HG02938 (cell line): ENCODE measurements at regions not wholly inside any gene's neighbourhood (a gene's known extent, or its start where the extent isn't known, plus 50 kb on each side); places are given as distances from the start of the nearest gene placed in this dataset.

Experiments
- ATAC-seq: cut with Tn5 transposase; IDR thresholded peaks from one replicate; pipeline ENCODE4 v1.9.1; 2021; ENCODE audit warnings: mild to moderate bottlenecking, moderate library complexity; ENCODE audit not compliant: unreplicated experiment

DNA sequence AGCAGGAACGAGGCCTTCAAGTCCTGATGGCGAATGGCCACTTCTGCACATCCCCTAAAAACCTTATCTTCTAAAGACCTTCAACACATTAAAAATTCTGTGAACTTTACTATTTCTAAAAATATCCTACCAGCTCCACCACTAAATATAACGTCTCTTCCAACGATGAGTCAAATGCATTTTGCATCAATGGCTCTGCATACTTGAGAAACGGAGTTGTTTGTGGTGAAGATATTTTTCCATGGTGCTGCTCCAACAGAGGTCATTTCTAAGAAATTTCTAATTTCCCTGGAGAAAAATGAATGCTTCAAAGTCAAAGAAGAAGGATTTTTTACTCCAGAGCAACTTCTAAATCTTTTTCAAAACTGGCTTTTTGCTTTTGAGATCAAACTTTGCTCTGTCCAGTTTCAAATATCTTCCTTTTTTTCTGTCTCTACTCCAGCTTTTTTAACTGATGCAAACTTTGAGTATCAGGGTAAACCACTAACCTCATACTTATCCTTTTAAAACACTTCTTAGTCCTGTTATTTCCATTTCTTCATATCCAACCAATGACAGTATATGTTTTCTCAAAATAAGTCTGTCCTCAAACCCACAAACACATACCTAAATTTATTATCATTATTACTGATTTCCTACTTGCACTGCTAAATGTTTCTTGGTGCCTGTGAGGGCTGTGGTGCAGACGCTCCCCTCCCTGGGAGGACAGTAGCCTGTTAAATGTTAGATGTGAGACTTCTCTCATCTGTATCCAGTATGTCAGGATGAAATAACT, 258.1 kb downstream of the KLF6 start:
- no peak for ATAC-seq

DNA sequence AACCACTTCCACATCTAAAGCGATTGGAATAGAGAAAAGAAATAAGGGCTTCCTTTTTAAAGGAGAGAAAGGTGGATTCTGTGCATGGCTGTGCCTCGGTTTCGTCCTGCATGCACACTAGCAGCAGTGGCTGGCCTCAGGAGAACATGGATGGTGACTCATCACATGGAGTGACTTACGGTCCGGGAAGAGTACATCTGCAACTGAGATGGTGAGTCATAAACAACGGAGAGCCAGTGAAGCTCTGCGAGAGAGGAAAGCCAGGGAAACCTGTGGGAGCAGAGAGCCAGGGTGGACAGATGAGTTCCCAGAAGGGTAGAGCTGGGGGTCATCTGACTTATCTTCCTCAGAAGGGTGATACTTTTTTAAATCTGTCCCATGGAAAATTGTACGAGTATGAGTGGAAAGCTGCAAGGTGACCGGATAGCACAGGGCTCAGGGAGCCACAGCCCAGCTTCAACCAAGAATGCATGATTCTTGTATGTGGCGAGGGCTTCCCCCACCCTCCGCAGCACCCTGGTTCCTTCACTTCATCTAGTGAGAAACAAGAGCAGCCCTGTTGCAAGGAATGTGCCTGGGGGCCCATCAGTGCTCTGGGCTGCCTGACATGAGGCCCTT, 259.1 kb downstream of the KLF6 start:
- no peak for ATAC-seq

DNA sequence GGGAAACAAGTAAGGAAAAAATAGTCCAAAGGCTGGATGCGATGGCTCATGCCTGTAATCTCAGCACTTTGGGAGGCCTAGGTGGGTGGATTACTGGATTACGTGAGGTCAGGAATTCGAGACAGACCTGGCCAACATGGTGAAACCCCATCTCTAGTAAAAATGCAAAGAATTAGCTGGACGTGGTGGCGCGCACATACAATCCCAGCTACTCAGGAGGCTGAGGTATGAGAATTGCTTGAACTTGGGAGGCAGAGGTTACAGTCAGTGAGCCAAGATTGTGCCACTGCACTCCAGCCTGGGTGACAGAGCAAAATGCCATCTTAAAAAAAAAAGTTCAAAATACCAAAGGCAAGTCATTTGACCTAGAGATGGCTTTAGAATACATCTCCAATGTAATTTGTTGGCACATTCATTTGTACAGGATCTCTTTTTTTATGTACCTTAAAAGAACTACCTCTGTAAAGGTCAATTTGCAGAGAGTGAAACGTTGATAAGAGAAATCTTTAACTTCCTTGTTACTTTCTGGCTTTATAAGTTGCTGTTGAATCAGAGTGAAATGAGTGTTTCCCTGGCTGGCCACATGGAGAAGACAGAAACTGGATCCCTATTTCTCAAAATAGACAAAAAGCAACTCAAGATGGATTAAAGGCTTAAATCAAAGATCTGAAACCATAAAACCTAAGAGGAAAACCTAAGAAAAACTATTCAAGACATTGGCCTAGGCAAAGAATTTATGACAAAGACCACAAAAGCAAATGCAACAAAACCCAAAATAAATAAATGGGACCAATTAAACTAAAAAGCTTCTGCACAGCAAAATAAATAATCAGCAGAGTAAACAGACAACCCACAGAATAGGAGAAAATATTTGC, 260.7 kb downstream of the KLF6 start:
- no peak for ATAC-seq

DNA sequence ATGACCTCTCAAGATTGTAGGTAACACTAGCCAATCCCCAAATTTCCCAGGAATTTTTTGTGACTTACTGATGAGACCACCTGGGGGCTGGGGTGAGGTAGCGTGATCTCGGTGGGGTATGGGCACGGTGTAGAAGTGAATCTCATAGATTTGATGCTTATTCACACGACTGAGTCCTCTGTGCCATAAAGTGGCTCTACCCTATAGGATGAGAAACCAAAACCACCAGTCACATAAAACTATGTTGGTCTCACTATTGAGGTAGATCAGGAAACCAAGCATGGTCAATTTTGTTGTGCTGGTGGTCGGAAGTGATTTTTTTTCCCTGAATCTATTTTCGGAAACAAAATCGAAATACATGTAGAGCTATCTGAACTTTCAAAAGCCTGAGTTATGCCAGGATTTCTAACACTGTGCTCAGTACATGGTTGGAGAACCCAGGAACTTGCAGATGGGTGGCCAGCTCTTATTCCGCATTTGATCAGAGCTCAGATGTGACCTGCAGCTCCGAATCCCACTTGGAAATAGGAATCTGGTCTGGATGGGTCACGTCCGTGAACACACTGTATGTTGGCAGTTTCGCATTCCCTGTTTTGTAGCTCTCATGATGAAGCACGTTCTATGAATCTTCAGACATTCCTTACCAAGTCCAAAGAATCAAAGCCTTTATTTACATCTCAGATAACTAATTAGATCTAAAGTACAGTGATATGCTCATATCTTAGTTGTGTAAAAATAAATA, 261.5 kb downstream of the KLF6 start:
- ATAC-seq: no peak

DNA sequence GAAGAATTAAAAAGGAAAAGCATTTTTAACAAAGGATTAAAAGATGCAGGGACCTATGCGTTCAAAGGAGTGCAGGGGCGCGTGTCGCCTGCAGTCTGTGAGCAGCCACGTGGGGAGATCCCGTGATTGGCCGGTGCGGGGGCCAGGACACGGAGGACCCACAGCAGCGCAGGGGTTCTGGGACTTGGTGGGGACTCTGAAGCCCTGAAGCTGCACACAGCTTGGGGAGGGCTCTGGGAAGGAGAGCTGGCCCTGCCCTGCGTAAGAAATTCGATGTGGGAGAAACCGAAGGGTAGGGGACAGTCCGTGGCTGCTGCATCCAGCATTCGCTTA, 268.1 kb downstream of the KLF6 start:
- no peak for ATAC-seq

DNA sequence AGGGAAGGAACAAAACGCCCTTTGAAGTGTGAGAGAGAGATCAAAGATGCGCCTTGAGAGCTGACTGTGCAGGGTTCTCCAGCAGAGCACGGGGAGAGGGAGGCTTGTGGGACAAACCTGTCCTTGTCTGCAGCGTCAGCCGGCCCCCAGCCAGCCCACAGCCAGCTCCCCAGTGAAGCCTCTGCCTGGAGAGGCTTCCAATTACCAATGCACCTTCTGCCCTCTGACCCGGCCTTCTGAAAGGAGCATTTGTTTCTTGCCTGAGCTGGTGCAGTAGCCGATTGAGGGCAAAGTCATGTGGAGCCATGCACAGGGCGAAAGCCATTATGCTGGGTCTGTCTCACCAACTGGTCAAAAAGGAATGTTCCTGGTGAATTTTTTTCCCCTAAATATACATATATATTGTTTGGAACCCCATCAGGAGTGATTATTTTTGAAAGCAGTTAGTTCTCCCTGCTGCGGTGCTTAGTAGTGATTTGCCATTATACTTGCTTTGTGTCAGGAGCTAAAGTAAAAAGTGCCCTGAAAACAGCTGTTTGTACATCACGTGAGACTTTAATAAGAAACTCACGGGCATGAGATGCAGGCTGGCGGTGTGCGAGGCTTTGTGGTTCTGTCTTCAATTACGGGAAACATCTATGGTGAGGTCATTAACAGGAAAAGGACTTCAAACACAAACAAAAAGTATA, 268.6 kb downstream of the KLF6 start:
- no peak for ATAC-seq

DNA sequence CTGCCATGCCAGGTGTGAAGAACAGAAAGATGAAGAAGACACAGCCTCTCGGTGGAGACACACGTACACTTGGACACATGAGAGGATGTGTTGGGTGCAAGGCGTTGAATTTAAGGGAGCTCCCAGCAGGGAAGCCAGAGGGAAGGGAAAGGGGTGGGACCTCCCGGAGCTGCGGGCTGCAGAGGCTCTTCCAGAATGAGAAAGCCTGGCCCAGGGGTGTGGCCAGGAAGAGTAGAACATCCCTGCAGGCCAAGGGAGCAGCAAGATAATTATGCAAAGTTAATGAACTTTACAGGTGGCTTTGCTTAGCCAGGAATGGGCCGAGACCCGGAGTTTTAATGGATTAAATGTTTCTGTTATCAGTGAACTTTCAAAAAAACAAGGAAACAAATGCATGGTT, 270.3 kb downstream of the KLF6 start:
- no peak for ATAC-seq

DNA sequence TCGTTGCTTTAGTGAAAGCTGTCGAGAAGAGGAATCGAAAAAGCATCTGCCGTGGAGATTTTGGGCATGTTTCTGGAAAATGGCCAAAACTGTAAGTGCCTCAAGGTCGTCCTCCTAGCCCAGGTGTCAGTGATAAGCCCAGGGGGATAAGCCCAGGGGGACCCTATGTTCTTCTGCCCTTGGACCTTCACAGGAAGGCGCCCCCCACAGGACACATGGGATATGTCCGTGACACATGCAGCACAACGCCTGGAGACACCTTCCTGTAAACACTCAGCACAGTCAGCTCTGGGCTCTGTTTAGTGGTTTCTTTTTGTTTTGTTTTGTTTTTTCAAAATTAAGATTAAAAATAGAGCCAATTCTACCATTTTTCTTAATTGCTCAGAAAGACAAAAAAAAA, 272.7 kb downstream of the KLF6 start:
- ATAC-seq: no peak

DNA sequence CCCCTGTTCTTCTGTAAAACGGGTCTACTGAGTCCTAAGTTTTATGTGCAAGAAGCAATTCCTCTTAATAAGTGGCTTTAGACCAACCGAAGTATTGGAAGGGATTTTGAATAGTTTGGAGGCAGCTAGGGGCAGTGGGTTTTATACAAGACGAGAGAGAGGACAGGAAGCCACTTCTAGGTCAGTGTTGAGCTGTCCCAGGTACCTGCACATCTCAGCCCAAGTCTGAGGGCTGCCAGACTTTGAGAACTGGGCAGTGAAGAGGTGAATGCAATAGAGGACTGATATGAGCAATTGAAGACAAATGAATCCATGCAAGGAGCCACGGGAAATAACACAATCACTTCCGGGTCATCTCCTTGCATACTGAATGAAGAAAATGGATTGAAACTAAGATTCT, 273.5 kb downstream of the KLF6 start:
- no peak for ATAC-seq

DNA sequence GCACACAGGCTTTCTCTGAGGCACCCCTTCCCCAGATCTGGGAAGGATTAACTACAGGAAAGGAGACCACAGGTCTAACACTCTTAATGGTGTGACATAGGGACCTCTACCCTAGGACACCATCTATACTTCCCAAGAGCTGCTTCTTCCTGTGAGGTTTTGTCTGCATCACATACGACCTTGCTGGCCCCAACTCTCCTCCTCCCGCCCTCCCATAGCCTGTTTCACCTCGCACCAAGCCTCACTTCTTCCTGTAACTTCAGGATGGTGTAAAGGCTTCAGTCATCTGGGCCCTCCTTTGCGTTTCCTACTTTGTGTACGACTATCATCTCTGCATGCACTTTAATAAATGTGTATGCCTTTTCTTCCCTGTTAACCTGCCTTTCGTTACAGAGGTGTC, 274.3 kb downstream of the KLF6 start:
- no peak for ATAC-seq

DNA sequence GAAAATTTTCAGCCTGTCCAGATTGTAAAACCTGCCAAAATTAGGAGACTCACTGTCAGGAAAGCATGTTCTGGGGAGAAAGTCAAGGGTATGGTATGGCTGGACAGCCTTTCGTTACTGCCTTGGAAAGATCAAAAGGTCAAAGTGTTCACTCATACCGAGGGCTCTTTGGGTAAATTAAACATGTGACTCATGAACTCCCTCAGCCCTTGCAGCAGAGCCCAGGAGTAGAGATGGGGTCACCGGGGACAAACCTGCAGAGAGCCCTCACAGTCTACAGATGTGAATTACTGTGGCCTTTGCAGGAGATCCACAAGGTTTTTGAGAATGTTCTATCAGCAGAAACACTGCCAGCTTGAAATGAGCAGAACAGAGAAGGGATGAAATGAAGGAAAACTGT, 275.7 kb downstream of the KLF6 start:
- no peak for ATAC-seq

DNA sequence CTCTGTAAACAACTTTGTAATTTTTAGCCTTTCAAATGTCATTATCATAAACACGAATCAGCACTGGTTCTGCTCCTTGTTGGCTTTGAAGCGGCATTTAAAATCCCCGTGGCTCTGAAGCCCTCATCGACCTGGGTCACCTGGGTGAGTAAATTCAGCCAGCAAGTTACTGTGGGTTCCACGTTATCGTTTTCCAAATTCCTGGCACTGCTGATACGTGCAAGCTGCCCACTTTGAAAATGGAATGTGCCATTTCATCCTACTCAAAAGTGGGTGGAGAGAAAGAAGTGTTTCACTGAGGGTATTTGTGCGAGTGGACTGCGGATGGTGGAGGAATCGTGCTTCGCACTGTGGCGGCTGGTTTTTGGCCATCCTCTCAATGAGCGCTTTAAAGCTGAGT, 281.7 kb downstream of the KLF6 start:
- no peak for ATAC-seq

DNA sequence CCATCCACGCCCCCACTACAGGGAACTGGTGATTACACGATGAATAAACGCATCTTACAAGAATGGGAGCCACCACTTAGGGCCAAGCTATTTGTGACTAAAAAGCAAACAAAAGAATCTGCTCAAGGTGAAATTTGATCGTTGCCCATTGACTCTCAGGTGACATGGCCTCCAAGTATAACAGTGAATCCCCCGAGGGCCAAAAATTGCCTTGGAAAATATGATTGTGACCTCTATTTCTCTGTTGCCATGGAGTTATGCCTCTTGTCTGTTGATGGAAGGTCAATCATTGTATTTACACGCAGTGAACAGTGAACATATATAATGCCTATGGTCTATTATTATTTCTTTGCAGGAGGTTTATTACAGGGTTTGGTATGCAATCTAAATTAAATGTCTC, 282.3 kb downstream of the KLF6 start:
- no peak for ATAC-seq

DNA sequence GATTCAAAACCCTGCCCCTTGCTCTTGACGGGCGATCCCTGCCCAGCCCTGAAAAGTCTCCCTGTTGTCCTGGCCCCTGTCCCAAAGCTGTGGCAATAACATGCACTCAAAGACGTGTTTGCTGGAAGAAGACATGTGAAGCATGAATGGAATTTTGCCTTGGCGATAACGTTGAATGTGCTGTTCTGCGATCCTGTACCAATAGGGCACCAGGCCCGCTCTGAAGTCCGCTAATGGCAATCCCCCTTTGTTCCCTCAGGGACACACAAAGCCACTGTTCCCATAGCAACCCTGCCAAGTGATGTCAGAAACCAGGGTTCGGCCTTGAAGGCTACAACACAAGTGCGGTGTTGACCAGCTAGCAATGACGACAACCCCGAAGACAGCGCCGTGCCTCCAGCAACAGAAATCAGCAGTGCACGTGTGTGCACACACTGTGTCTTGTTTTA, 284.6 kb downstream of the KLF6 start:
- no peak for ATAC-seq

DNA sequence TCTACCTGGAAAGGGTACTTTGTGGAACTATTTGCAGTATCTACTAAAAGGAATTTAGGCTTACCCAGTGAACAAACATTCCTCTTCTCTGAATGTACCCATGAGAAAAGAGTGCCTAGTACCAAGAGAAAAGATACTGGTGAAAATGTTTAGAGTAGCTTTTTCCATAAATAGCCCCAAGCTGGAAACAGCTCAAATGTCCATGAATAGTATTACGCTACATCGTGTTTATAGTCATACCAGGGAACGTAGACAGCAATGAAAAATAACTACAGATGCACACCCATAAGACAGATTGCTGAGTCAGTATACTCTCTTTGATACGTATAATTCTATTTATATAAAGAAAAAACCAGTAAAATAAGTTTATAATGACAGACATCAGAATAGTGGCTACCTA, 285.9 kb downstream of the KLF6 start:
- ATAC-seq: no peak

DNA sequence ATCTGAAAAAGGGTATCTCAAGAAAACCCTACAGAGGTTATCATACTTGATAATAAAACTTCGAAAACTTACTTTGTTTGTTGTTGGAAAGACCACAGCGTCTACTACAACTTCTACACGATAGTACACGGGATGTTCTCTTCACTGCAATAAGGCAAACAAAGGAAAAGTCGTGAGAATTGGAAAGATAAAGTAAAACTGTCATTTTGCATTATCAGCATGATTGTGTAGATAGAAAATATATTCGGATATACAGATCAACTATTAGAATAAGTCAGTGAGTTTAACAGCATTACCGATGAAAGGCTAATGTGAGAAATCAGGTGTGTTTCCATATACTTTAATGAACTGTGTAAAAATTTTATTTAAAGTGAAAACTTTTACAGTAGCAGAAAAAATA, 287.4 kb downstream of the KLF6 start:
- ATAC-seq: no peak

DNA sequence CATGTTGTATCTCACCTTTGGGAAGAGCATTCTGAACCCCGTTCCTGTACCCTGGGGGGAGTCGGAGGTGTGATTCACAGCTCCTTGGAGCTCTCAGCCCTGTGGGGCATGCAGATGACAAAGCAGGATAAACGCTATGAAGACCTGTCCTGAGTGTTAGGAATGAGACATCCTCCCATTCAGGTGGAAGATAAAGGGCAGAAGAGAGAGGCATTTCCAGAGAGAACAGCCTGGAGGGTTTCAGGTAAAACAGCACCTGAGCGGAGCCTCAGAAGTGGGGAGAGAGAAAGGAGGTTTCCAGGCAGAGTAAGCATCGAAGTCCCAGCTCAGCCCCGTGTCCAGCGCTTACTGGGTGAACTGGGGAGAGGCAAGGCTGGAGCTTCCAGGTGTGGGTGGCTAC, 288.9 kb downstream of the KLF6 start:
- no peak for ATAC-seq

DNA sequence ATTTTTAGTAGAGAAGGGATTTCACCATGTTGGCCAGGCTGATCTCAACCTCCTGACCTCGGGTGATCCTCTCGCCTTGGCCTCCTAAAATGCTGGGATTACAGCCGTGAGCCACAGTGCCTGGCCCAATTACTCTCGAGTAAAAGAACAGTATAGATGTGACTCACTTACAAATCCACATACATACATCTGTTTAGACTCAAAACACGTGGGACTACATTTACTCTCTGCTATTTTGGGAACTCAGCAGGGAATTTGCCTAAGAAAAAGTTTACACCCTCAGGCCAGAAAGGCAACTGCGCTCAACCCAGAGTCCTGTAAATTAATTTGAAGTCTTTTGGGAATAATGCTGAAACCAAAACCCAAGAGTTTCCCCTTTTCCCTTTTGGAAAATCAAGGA, 289.7 kb downstream of the KLF6 start:
- no peak for ATAC-seq

DNA sequence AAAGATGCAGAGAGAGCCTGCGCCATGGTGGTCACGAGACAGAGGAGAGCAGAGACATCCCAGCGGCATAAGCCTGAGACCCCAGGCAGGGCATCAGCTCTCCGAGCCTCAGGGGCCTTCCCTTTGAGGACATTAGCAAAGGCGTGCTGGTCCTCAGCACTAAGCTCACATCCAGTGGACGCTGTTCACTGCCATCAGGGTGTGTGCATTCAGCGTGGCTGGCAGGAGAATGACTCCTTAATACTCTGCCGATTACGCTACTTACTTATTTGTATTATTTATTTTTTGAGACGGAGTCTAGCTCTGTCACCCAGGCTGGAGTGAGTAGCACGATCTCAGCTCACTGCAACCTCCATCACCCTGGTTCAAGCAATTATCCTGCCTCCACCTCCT, 290.2 kb downstream of the KLF6 start:
- ATAC-seq: no peak

DNA sequence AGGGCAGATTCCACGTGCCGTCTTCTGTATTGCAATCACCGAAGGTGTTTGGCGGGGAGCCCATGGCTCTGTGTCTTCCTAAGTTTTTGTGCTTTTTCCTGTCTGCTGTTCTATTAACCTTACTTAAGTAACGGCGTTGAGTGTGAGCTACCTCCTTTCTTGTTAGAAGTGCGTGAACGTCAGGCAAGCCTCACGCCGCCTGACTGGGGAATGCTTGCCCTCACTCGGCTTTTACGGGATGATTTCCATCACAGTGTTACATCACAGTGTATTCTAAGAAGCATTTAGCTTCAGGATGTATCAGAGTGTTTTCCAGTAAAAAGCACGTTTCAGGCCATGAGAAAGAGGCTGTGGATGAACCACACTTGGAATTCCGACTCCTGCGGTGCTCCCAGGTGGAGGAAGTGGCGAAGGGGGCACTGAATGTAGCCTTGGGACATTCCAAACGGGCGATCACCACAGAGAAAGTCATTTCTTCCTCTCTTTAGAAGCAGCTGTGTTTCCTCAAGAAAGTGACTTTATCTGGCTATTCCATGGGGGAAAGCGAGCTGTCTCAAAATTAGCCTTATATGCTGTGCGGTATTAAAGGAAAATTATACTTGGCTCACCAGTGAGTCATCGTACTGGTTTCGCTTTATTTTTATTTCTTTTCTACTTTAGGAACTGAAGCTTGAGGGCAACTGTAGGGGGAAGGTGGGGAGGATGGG, 290.7 kb downstream of the KLF6 start:
- ATAC-seq: no peak
